NCI-H1092 (cell line): ENCODE measurements at regions not wholly inside any gene's neighbourhood (a gene's known extent, or its start where the extent isn't known, plus 50 kb on each side); places are given as distances from the start of the nearest gene placed in this dataset.
"Not testable (repeated sequence)": the region's sequence is repeated elsewhere in the genome, so short reads cannot be mapped to it uniquely, and the experiment has no call there.

Experiments used
- DNase-seq: peaks from one replicate; lab custom pipeline; 2025; lab: John Stamatoyannopoulos, UW

DNA sequence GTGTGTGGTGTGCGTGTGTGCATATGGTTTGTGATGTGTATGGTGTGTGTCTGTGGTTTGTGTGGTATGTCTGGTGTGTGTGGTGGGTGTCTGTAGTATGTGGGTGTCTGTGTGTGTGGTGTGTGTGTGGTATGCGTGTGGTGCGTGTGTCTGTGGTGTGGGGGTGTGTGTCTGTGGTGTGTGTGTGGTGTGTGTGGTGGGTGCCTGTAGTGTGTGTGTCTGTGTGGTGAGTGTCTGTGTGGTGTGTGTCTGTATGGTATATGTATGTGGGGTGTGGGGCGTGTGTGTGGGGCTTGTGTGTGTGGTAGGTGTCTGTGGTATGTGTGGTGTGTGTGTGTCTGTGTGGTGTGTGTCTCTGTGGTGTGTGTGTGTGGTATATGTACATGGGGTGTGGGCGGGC, 300.7 kb downstream of the TEX29 start:
- no peak for DNase-seq

DNA sequence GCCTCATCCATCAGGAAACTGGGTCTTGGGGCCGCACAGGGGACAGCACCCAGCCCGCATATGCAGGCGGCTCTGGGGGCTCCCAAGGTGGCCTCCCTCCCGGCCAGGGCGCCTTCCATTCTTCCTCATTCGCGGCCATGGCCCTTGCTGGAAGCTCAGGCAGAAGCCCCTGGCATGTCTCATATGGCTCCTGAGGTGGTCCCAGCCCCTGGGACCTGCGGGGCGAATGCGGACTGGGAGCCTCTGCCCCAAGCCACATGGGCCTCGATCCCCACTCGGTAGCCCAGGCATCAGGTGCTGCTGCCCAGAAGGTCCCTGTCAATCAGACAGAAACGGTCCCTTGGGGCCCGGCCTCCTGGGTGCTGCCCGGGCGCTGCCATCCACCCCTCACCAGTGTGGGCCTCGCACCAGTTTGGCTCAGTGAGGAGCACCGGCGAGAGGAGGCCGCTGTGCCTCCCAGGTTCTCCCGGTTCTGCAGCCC, 301.6 kb downstream of the TEX29 start:
- no peak for DNase-seq

DNA sequence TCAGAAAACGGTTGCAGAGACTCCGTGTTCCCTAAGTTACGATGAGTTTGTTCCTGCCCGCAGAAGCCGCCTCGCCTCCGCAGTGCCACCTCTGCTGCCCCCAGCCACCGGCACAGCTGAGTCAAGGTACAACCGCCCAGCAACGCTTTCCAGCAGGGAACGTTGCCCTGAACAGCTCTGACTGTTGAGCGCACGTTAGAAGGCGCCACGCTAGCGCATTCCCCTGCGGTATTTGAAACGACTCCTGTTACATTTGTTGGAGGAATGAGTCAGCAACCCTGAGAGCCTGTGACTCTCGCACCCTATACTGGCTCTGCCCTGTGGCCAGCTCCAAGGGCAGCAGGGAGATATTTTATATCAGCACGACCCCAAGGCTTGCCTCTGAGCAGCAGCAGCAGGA, 302.8 kb downstream of the TEX29 start:
- DNase-seq, result no peak

DNA sequence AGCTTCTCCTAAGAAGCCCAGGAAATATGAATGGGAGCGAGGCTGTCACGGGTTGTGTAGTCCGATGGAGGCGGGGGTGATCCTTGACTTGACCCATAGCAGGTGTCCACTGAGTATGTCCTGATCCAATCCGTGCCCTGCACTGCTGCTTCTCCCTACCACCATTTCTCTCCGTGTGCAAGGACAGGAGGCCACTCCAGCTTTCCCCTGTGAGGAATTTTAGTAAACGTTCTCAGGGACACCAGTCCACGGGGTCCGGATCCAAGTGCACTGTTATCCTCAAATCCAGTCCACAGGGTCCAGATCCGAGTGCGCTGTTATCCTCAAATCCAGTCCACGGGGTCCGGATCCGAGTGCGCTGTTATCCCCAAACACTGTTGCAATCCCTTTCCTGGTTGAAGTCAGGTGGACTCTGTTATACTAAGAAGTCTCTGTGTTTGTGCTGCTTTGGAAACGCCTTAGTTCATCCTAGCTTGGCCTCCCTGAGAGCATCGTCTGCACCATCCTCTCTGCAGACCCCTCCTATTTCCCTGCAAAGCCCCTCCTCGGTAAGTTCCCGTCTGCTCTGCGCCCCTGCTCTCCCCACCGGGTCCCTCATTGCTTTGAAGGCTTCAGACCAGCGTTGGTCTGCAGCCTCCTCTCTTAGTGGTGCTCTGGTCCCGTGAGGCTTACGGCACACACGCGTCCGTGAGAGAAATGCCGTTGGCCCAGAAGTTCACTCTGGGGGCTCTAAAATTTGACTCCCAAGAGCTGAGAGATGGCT, 303.5 kb downstream of the TEX29 start:
- DNase-seq, result no peak

DNA sequence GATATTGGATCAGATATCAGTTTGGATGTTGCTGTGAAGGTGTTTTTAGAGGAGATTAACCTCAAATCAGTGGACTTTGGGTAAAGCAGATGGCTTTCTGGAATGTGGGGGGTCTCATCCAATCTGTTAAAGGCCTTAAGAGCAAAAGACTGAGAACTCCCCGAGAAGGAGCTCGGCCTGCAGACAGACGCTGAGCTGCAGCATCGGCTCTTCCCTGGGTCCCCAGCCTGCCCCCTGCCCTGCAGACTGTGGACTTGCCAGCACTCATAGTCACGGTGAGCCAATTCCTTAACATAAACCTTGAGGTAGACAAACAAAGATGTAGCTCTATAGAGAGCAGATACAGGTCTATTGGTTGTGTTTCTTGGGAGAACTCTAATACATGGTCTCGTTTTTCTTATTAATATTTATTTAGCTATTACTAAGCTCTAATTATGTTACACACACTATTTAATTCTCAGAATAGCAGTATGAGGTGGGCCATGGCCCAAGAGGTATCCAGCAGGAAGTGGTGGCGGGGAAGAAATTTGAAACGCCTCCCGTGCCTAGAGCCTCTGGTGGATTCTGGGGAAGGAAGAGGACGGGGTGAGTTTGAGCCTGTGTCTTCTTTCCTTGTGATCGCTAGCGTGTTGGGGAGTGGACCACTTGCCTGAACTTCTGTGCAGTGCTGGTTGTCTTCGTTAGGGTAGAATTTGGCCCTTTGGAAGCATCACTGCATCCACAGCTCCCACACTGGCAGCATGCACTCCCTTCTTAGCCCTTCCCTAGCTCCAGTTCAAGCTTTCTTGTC, 305.3 kb downstream of the TEX29 start:
- no peak for DNase-seq

DNA sequence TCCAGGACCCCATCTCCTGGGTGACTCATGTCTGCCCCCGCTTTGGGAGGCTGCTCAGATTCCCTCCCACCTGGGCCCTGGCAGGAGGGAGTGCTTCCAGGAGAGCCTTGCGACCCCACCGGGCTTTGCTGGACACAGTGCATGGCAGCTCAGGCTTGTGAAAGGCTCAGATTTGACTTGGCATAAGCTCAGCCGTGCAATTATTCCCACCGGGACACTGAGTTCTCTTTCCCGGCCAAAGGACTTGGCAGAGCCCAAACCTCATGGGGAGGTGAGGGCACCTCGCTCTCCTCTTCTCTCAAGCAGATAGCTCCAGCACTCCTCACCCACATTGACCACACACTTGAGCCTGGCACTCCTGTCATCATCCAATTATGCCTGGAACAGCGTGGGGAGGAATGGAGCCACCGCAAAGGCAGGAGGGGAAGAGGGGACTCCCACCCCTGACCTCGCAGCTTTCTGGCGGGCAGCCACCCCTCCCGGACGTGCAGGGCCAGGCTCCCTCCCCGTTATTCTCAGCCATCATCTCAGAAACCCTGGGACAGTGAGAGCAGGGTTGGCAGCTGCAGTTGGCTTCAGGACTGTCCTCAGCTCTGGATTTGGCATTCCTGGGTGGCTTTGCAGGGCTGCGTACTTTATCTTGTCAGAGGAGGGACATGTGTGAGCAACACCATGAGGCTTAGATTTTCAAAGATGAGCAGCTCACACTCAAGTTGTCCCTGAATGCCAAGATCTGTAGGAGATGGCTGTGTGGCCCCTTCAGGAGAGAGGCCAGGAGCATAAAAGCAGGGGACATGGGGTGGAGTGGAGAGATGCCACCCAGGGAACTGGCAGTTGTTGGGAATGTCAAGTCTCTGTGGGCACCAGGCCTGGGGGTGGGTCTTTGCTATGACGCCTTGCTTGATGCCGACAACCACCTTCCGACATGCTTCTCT, 306.2 kb downstream of the TEX29 start:
- DNase-seq, result peak; percentile 98

DNA sequence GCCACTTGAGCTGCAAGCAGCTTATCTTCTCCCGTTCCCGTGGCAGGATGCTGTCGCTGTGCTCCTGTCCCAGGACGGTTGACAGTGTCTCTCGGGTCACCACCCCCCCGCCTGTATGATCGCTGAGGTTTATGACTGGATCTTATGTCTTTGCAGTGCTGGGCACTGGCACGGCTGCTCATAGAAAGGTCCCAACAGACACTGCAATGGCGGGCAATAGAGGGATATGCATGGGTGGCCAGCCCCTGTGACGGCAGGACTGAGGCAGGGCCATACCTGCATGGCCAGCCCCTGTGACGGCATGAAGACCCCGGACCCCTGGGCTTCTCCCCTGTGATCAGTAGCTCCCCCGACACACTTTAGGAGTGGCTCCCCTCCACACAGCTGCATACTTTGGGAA, 307.2 kb downstream of the TEX29 start:
- DNase-seq, result no peak

DNA sequence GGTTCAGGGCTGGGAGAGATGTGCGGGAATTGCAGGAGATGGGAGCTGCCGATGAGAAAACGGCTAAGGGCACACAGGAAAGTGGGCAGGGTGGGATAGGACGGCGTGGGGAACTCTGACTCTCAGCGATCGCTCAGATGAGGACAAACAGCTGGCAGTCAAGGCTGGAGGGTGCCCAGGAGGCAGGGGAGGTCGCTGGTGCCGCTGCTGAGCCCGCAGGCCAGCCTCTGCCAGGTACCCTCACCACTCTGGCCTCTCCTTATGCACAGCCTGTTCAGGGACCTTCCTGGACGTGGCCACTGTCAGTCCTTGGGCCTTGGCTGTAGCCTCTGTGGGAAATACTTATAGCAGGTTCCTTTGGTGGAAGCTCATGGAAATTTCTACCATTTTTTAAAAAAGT, 308.6 kb downstream of the TEX29 start:
- no peak for DNase-seq

DNA sequence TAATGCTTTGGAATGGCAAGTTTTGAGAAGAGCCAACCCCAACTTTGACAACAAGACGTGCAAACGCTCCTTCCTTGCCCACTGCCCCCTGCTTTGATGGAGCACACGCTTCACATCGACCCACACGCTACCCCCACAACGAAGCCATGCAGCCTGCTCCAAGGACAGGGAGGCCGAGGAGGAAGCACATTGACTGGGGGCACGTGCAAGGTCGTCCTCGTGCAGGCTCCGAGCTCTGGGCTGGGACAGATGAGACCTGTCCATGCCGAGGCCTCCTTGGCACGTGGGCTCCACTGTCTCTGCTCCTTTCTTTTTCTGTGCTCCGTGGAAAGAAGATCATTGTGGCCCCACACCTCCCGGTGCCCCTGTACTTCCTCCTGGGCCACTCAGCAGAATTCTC, 309.0 kb downstream of the TEX29 start:
- no peak for DNase-seq

DNA sequence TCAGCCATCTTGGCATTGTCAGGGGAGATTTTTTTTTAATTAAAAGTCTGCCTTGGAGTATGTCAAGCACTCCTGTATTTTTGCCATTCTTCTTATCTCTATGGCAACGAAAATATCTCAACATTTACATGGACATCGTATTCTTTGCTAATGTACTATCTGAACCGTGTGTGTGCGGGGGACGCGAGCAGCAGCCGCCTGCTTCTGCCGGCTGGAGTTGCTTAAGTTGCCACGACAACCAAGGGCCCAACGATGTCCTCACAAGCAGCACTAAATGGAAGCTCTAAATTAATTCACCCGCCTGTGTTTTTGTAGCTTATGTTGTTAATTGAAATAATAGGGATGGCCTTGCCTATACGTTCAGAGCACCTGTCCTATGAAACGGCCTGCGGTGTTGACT, 309.5 kb downstream of the TEX29 start:
- peak; percentile 76 for DNase-seq

DNA sequence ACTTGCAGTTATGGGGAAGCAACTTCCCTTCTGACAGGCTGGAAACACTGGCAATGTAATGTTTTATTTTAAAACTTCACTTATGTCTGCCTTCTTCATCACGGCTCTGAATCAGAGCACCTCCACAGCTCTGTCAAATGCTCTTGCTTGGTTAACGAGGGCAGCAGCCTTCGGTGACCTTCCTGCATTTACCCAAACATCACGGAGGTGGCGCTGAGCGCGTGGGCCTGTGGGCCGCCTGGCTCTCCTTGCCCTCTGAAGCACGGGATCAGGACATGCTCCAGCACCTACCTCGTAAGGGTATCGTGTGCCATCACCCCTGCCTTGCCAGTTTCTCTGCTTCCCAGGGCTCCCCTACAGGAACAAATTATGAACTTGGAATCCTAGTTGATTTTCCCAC, 310.0 kb downstream of the TEX29 start:
- peak; percentile 85 for DNase-seq

DNA sequence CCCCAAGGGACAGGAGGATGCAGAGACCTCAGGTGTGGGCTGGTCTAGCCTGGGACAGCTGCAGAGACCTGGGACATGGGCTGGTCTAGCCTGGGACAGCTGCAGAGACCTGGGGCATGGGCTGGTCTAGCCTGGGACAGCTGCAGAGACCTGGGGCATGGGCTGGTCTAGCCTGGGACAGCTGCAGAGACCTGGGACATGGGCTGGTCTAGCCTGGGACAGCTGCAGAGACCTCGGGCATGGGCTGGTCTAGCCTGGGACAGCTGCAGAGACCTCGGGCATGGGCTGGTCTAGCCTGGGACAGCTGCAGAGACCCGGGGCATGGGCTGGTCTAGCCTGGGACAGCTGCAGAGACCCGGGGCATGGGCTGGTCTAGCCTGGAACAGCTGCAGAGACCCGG, 310.8 kb downstream of the TEX29 start:
- DNase-seq, result not testable (repeated sequence)

DNA sequence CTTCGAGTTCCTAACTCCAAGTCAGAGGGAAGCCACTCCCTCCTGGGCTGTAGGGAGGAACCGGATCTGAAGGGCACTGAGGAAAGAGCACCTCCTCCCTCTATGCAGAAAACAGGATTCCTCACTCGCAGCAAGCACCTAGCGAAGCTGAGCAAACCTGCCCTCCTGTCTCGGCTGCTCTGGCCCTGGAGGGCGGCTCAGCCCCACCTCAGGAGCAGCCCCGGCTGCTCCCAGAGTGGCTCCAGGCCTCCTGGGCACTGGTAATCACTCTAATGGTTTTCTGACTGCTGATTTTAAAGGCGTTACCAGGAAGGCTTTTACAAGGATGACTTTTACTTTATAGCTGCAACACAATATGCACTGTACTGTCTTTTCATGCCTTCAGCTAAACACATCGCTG, 312.5 kb downstream of the TEX29 start:
- no peak for DNase-seq

DNA sequence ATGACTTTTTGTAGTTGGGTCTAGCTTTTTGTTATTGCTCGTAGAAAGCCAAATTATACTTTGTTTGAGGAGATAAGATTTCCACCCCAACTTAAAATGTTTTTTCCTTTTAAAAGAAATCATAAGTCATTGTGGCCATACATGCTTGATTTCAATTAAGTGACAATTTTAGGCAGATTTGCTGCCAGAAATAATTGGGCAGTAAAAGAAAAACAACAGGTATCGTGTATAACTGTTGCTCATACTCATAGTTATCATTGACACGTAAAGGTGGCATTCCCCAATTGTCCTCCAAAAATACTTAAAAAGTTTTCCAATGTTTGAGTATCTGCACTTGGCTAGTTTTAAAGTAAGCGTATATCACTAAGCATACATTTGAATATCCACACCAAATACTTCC, 313.0 kb downstream of the TEX29 start:
- no peak for DNase-seq

DNA sequence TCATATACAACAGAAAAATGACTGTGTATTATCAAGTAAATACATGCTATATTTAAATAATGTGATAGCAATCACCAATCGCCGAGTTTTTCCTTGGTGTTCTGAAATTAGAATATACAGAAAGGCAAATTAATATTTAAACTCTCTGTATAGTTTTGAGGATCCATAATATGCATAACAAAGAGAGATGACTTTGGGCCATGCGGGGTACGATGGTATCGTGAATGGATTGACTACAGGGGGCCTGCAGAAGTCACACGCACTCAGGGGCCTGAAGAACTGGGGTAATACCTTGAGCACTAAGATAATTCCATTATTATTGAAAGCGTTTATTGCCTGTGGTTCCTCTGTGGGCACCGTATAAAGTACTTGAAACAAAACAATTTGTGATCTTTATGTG, 314.0 kb downstream of the TEX29 start:
- no peak for DNase-seq

DNA sequence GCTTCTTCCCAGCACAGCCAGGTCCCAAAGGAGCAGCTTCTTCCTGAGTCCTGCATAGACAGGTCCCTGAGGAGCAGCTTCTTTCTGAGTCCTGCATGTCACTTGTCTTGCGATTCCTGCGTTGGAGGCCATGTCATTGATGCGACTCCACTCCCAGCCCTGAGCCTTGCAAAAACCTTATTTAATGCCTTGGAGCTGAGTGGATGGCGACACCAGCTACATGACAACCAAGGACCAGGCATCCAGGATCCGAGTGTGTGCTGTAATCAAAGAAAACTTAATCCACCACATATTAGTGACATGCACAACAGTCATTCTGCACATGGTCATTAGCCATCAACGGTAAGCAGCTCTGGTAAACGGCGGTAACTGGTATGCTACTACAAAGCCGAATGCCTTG, 315.8 kb downstream of the TEX29 start:
- no peak for DNase-seq

DNA sequence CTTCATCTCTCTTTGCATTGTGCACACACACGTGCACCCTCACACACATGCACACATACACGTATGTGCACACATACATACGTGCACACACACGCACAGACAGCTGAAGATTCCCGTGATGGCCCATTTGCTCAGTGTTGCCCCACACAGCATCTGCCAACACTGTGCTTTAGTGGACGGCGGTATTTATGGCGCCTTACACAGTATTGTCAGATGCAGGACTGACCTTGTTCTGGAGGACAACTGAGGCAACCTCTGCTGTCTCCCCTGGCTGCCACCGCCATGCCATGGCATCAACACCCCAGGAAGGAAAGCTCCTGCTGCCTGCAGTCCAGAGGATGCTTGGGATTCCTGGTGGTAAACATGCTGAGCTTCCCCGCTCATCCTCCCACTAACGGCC, 316.4 kb downstream of the TEX29 start:
- DNase-seq, result no peak

DNA sequence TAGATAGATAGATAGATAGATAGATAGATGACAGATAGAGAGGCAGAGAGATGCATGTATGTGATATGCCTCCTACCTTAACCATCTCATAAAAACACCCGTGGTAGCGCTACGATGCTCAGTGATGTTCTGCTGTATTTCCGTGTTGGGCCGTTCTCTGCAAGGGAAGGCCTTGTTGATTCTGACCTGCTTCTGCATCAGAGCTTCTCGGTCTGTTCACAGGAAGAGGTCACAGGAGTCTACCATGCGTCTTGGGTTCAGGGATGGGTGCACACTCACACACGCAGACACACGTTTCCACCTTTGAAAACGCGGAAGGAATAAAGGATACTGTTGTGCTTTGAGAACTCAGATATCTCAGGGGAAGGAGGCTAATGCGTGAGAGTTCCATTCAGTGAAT, 316.9 kb downstream of the TEX29 start:
- DNase-seq, result no peak

DNA sequence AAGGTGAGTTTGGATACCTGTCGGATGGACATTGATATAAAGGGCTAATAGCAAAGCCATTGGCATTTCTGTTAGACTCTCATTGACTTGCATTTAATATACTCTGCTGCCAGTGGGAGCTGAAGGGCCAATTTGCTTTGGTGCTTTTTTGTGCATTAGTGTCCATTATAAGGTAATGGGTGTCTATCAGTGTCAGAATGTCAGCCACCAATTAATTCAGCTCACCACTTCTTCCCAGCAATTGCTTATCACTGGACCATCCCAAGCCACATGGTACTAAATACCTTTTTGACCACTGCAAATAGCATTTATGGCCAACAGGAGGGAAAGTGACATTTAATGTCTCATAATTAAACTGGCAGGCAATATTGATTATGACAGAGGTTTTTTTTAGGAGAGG, 317.8 kb downstream of the TEX29 start:
- no peak for DNase-seq

DNA sequence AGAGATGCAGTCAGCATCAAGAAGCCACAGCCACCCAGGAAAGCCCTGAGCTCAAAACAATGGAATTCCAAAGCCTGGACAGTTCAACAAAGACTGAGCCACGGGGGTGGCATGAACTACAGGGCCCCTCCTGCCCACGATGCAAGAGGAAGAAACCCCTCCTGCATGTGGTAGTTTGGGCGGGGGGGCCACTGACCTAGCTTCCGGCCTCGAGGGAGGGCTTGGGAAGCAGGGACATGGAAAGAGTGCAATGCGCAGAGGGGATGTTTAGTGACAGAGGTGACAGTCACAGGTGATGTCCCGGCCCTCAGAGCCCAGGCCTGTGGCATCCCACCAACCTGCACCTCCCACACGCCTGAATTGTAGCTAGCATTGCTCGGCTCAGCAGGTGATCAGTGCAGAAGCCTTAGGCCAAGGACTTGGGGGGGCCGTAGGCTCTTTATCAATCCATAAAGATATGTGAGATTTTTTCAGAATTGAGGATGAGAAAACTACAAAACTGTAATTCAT, 318.8 kb downstream of the TEX29 start:
- DNase-seq, result no peak

DNA sequence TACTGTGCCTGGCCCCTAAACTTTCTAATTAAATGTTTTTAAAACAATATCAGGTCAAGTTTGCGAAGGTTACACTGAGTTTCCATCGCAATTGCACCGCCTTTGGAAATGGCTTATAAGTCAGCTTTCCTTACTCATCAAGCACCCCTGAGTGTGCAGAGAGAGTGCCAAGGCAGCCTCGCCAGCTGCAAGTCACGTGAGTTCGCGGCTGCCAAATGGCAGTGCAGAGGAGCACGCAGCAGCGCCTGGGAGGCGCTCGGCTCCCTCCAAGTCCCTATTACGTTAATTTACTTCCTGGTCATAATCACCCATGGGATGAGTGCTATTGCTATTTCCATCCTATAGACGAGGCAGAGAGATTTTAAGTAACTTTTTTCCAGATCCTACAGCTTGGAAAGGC, 319.6 kb downstream of the TEX29 start:
- peak; percentile 91 for DNase-seq

DNA sequence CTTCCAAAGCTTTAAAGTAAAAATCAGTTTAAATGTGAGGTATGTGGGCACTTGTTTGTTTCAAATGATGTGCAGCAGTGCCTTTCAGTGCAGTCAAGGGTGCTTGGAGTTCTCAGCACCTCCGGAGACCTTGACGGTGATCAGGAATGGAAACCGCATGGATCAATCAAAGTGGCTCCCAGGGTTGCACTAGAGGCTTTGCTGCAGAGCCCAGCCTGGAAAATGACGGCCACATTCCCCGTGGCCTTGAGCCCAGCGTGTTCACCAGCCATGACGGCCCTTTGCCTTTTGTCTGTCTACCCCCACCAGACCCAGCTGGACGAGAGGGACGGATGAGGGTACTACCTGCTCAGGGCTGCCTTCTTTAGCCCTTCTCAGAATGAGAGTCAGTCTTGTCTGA, 320.0 kb downstream of the TEX29 start:
- DNase-seq, result no peak
